KOPT-K1 (cell line): ENCODE measurements at regions not wholly inside any gene's neighbourhood (a gene's known extent, or its start where the extent isn't known, plus 50 kb on each side); places are given as distances from the start of the nearest gene placed in this dataset.

Experiments
- H3K27ac ChIP-seq: fragments of 200-600 bp; sonication (generic); 2 replicates; pipeline ENCODE4 v1.5.1; 2016; ENCODE audit warnings: antibody characterized with exemption, mild to moderate bottlenecking, low read depth, low read length; ENCODE audit not compliant: poor library complexity, severe bottlenecking
- H3K36me3 ChIP-seq: fragments of 200-600 bp; sonication (generic); 2 replicates; pipeline ENCODE4 v1.5.1; 2017; ENCODE audit warnings: antibody characterized with exemption, mild to moderate bottlenecking, low read length, moderate library complexity; ENCODE audit not compliant: insufficient read depth
- H3K9me3 ChIP-seq: fragments of 200-600 bp; sonication (generic); 2 replicates; pipeline ENCODE4 v1.5.1; 2017; ENCODE audit warnings: antibody characterized with exemption, low read length, mild to moderate bottlenecking; ENCODE audit not compliant: insufficient read depth, poor library complexity, severe bottlenecking

DNA sequence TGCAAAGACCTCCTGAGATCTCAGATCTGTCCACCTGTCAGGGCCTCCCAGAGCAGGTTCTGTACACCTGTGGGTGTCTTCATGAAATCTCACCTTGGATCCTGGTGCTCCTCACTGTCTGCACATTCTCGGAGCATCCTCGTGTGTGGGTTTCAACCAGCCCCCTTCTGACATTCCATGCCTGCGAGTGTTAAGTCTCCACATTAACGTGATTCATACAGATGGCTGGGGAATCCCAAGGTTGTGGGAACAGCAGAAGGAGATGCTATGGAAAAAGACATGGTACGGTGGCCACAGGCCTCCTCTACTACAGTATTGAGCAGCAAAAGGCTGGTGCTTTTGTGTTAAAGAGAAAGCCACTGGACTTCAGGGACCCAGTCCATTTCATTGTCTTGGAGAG is 556.5 kb downstream of the DHX35 start:
- Histone ChIP-seq H3K36me3 (no peaks in the 10 kb centered on the region), H3K27ac (no peak overlapping the region), H3K9me3 (no peaks in the 10 kb centered on the region)

DNA sequence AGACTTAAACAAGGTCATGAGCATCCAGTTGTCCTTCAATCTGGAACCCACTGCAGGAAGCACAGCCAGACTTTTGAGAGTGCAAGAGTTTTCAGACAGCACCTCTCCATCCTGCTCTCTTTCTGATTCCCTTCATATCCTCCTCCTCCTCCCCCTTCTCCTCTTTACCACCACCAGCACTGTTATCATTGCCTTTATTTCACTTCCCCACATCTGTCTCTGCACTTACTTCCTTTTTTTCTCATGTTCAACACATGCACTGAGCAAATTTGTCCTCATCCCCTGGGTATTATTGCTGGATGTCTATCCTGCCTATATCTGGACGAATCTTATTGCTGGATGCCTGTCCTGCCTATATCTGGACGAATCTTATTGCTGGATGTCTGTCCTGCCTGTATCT is 554.8 kb downstream of the DHX35 start:
- H3K36me3 ChIP-seq: no peaks in the 10 kb centered on the region
- H3K9me3 ChIP-seq: no peaks in the 10 kb centered on the region
- H3K27ac ChIP-seq: no peak overlapping the region

DNA sequence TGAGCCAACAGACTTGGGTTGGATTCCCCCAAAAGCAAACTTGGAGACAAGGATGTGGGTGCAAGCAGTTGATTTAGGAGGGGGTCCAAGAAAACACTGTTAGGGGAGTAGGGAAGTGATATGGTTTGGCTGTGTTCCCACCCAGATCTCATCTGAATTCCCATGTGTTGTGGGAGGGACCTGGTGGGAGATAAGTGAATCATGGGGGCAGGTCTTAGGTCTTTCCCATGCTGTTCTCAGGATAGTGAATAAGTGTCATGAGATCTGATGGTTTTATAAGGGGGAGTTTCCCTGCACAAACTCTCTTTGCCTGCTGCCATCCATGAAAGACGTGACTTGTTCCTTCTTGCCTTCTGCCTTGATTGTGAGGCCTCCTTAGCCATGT is 542.6 kb downstream of the DHX35 start:
- no peaks in the 10 kb centered on the region for H3K36me3 ChIP-seq
- H3K9me3 ChIP-seq: no peaks in the 10 kb centered on the region
- no peak overlapping the region for H3K27ac ChIP-seq

DNA sequence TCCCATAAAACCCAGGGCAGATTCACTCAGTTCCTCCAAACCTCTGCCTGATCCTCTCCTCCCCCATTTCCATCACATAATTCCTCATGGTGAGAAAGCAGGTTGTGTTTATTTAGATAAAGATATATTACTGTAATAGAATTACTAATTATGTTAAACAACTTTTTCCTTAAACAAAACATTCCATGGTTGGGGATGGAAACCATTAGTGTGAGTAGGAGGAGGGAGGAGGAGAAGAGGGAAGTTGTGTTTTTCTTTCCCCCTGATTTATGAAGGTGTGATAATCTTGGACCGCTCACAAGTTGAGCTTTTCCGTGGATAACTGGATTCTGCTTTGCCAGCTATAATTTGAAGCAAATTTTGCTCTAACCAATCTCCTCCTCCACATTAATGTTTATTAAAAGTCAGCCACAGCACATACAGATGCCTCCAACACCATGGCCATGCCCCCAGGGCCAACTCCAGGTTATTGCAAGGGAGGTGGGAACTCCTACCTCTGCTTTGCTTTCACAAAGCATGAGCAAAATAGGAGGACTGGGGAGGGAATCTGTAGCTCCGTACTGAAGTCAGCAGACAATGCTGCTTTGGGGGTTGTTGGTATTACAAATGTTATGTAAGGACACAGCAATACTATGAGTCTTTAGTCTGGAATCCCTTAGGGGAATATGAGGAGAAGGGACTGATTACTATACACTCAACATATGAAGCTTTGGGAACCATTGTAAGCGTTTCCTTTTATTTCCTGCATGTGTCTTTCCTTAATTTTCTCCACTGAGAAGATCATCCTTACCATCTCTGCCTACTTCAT is 542.0 kb downstream of the DHX35 start:
- no peaks in the 10 kb centered on the region for H3K36me3 ChIP-seq

DNA sequence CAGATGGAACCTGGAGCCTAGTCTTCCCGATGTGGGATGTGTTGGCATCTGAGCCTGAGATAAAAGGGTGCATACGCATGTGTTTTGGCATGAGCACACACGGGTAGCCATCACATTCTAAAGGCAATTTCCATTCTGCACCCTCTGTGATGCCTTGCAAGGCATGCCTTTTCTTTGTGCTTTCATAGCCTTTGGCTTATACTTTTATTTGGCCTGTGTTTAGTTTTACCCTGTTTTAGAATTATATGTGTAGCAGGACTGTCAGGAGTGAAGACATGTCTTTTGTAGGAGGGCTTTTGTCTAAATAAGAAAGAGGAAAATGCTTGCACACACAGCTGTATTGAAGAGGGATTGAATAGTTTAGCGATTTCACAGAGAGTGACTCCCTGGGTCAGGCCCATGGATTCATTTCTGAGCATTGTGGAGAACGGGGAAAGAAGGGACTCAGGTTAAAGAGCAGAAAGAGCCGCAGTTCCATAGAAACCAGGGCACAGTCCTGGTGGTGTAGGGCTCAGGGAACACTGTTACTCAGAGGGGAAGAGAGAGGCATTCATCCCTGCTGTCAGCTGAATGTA is 530.2 kb downstream of the DHX35 start:
- no peaks in the 10 kb centered on the region for H3K36me3 ChIP-seq
- no peak overlapping the region for H3K27ac ChIP-seq
- H3K9me3 ChIP-seq: no peaks in the 10 kb centered on the region

More for the DNA sequence above, 542.0 kb downstream of the DHX35 start:
- H3K9me3 ChIP-seq: no peaks in the 10 kb centered on the region
- no peak overlapping the region for H3K27ac ChIP-seq

DNA sequence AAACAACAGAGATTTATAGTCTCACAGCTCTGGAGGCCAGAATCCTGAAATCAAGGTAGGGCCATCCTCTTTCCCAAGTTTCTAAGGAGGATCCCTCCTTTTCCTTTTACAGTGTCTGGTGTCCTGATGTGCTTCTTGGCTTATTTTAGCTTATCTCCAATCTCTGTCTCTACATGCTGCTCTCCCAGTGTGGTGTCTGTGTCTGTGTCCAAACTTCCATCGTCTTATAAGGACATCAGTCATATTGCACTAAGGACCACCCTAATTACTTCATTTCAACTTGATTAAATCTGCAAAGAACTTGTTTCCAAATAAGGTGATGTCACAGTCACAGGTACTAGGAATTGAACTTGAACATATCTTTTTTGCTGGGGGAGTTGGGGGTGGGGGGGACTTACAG is 529.6 kb downstream of the DHX35 start:
- no peak overlapping the region for H3K27ac ChIP-seq
- H3K9me3 ChIP-seq: no peaks in the 10 kb centered on the region
- no peaks in the 10 kb centered on the region for H3K36me3 ChIP-seq

DNA sequence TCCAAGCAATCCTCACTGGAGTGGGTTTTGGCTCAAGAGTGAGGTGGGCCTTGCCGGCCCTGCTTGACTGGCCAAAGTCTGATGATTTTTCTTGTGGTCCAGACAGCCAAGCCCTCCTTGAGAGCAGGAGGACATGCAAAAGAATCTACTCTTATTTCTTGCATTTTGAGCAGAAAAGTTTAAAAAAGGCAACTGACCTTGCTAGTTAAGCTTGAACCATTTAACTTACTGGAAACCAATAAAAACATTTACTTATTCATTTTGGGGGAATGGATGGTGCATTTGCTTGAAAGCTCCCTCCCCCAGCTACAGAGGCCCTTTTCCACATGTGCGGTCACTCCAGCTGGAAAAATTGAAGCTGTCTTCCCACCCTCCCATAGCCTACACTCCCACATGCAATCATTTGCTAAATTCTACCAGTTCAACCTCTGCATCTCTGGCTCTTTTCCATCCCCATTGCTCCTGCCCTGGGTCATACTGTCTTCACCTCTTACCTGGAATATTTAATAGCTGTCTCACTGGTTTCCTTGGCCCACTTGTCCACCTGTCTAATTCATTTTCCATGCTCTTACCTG is 527.9 kb downstream of the DHX35 start:
- no peak overlapping the region for H3K27ac ChIP-seq
- H3K36me3 ChIP-seq: no peaks in the 10 kb centered on the region
- H3K9me3 ChIP-seq: no peaks in the 10 kb centered on the region

DNA sequence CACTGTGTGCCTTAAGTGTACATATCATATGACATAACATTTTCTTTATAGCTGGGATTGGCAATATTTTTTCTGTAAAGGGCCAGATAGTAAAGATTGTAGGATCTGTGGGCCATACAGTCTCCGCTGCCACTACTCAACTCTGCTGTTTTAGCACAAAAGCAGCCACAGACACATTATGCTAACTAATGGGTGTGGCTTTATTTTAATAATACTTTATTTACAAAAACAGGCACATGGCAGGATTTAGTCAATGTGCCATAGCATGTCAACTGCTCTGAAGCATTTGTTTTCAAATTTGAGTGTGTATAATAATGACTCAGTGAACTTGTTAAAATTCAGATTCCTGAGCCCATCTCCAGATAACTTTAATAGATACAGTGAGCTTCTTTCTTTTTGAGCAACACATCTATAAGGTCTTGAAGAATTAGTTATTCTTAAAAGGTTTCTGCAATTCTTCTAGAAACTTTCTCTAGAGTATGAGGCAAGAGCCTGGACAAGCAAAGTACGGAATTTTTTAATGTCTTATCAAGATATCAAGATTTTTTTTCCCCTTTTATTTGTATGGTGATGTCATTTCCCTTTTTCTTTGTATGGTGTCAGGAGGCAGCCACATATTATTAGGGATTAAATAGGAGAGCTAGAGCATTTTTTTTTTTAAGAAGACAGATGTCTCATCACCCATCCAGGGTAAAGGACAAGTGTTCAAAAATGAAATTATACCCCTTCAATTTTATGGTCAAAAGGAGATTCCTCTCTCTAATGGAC is 518.3 kb downstream of the DHX35 start:
- Histone ChIP-seq H3K9me3 (no peaks in the 10 kb centered on the region), H3K36me3 (no peaks in the 10 kb centered on the region), H3K27ac (no peak overlapping the region)

DNA sequence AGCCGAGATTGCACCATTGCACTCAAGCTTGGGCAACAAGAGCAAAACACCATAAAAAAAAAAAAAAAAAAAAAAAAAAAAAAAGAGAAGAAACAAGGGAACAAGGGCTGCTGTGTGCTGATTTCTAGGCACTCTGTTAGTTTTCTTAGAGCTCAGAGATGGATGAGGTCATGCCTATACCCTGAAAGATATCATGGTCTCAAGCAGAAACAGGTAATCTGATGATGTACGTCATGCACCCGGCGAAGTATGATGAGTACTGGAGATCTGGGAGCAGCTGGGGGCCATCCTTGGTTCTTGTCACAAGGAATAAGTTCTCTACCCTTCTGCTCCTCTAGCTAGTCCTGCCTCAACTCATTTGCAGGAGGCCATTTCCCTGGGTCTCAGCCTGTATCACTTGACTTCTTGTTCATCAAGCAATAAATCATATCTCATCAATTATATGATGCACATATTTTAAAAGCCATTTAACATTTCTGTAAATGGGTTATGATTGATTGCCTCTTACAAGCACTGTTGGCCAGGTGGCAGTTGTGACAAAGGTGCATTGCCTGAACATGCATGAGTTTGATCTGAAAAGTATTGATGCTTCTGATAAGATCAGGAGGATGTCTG is 517.2 kb downstream of the DHX35 start:
- Histone ChIP-seq H3K36me3 (no peaks in the 10 kb centered on the region), H3K27ac (no peak overlapping the region), H3K9me3 (no peaks in the 10 kb centered on the region)

DNA sequence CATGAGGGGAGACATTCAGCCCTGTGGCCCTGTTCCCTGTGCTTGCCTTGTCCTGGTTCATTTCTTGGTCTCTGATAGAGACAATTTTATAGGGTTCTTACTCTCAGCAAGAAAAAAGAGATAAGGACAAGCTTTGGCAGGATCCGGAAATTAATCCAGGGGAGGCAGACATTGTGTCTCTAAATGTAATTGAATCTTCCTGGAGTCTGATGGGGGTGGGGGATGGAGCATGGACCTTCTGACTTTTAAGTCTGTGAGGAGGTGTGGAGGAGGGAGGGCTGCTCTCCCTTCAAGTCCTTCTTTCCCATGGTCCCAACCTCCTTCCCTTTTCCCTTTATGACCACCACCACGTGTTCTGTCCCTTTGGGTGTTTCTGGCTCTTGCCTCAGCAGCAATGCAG is 512.7 kb downstream of the DHX35 start:
- Histone ChIP-seq H3K27ac (no peak overlapping the region), H3K9me3 (no peaks in the 10 kb centered on the region), H3K36me3 (no peaks in the 10 kb centered on the region)

DNA sequence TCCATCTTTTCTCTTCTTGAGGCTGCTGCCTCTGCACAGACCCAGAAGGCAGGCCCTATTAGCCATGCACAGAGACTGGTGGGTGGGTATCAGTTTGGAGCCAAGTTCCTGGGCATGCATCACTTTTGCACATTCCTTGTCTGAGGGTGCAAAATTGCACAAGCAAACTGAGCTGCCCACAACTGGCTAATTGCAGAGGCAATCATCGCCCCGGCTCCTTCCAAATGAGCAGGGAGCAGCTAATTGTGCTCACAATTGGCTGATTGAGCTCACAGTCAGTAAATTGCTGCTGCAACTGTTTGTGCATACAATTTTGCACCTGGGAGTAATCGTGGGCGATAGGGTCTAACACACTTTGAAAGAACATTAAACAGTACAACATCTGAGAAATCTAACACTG is 511.4 kb downstream of the DHX35 start:
- no peak overlapping the region for H3K27ac ChIP-seq
- H3K36me3 ChIP-seq: no peaks in the 10 kb centered on the region
- no peaks in the 10 kb centered on the region for H3K9me3 ChIP-seq

DNA sequence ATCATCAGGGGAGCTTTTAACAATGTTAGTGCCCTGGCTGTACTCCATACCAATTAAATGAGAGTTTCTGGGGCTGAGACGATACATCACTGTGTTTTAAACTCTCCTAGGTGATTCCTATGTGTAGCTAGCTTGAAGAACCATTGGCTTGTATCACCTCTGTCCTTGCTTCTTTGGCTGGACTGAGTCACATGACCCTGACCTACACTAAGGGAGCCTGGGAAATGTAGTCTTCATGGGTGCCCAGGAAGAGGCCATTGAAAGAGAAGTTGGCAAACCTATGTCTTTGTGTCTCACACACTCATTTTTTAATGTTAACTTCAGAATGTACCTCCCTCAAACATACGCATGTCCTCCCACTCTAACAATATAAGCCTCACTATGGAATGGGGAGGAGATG is 506.6 kb downstream of the DHX35 start:
- no peaks in the 10 kb centered on the region for H3K9me3 ChIP-seq

DNA sequence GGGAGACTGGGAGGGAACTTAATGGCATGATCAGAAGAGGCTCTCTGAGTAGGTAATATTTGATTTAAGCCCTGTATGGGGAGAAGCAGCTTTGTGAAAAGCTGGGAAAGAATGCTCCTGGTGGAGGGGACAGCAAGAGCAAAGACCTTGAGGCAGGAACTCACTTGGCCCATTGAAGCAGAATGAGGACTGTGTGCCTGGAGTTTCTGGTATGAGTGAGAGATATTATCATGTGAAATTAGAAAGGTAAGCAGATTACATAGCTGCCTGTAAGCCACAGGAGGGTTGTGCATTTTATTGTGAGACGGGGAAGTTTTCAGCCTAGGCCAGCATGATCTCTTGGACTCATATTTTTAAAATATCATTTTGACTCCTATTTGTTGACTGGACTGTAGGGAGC is 502.1 kb downstream of the DHX35 start:
- Histone ChIP-seq H3K36me3 (no peaks in the 10 kb centered on the region), H3K27ac (no peak overlapping the region), H3K9me3 (no peaks in the 10 kb centered on the region)

More for the DNA sequence above, 506.6 kb downstream of the DHX35 start:
- Histone ChIP-seq H3K36me3 (no peaks in the 10 kb centered on the region), H3K27ac (no peak overlapping the region)

DNA sequence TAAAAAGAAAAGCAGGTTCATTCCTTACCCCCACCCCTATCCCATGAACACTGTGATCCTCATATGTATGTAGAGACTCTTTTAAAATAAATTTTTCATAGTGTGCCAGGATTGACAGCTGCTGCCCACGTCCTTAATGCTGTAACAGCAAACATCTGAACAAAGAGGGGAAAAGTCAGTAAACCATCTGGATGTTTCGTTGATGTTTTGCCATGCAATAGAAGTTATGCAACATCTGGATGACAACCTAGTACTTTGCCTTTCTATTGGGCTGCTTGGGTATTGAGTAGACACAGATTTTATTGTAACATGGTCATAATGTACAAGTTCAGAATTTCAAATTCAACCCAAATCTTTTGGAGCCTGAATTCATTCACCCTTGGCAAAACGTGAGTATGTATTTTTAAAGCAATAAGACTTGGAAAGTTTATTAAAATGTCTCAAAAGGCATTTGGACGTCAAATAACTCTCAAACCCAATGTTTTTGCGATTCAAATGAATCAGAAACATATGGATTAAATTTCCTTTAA is 500.3 kb downstream of the DHX35 start:
- Histone ChIP-seq H3K27ac (no peak overlapping the region), H3K36me3 (no peaks in the 10 kb centered on the region), H3K9me3 (no peaks in the 10 kb centered on the region)

DNA sequence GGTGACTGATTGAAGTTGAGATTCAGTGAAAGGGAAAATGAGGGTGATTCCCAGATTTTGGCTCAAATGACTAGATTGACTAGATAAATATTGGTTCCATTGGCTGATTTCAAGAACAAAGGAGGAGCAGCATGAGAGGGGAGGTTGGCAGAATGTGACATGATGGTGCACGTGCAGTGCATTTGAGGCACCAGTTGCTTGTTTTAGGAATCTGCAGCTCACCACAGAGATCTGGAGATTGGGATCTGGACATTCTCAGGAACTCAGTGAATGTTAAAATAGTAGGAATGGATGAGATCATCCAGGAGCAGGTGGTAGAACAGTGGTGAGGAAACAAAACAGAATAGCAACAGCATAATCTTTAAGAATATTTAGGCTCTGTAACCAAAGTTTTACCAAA is 496.3 kb downstream of the DHX35 start:
- Histone ChIP-seq H3K9me3 (no peaks in the 10 kb centered on the region), H3K27ac (no peak overlapping the region), H3K36me3 (no peaks in the 10 kb centered on the region)
